ENCODE measurements at regions not wholly inside any gene's neighbourhood (a gene's known extent, or its start where the extent isn't known, plus 50 kb on each side); places are given as distances from the start of the nearest gene placed in this dataset.

- no peak for DNase-seq (ENCODE audit: low read depth)
These were observed 1043.0 kb upstream of the POU3F3 start for GRCh38 chr2:103810875-103811274.

- no peak for DNase-seq (ENCODE audit: low read depth)
These were observed 1039.9 kb upstream of the POU3F3 start for GRCh38 chr2:103814016-103814415.

GRCh38 chr2:103815731-103816130 lies 1038.2 kb upstream of the POU3F3 start:
- DNase-seq (ENCODE audit: low read depth): no peak

- DNase-seq (ENCODE audit: low read depth): no peak
These were observed 1036.2 kb upstream of the POU3F3 start for GRCh38 chr2:103817746-103818145.

GRCh38 chr2:103818176-103818575 lies 1035.7 kb upstream of the POU3F3 start:
- no peak for DNase-seq (ENCODE audit: low read depth)

- no peak for DNase-seq (ENCODE audit: low read depth)
These were observed 1034.3 kb upstream of the POU3F3 start for GRCh38 chr2:103819599-103819998.

GRCh38 chr2:103823847-103824246 lies 1030.1 kb upstream of the POU3F3 start:
- no peak for DNase-seq (ENCODE audit: low read depth)

GRCh38 chr2:103847276-103847675 lies 1006.6 kb upstream of the POU3F3 start:
- no peak for DNase-seq (ENCODE audit: low read depth)

GRCh38 chr2:103859238-103859637 lies 994.7 kb upstream of the POU3F3 start:
- no peak for DNase-seq (ENCODE audit: low read depth)

GRCh38 chr2:103860016-103860415 lies 993.9 kb upstream of the POU3F3 start:
- DNase-seq (ENCODE audit: low read depth): no peak

- DNase-seq (ENCODE audit: low read depth): no peak
These were observed 985.5 kb upstream of the POU3F3 start for GRCh38 chr2:103868396-103868795.

GRCh38 chr2:103873716-103874351 lies 980.1 kb upstream of the POU3F3 start:
- DNase-seq (ENCODE audit: low read depth): no peak

- no peak for DNase-seq (ENCODE audit: low read depth)
These were observed 978.8 kb upstream of the POU3F3 start for GRCh38 chr2:103875131-103875530.

GRCh38 chr2:103875531-103875930 lies 978.4 kb upstream of the POU3F3 start:
- no peak for DNase-seq (ENCODE audit: low read depth)

GRCh38 chr2:103876611-103877010 lies 977.3 kb upstream of the POU3F3 start:
- DNase-seq (ENCODE audit: low read depth): no peak

- DNase-seq (ENCODE audit: low read depth): no peak
These were observed 974.8 kb upstream of the POU3F3 start for GRCh38 chr2:103879101-103879500.

- no peak for DNase-seq (ENCODE audit: low read depth)
These were observed 973.7 kb upstream of the POU3F3 start for GRCh38 chr2:103880081-103880834.

GRCh38 chr2:103887625-103888024 lies 966.3 kb upstream of the POU3F3 start:
- no peak for DNase-seq (ENCODE audit: low read depth)

- no peak for DNase-seq (ENCODE audit: low read depth)
These were observed 957.7 kb upstream of the POU3F3 start for GRCh38 chr2:103896182-103896581.

GRCh38 chr2:103898561-103898960 lies 955.4 kb upstream of the POU3F3 start:
- DNase-seq (ENCODE audit: low read depth): no peak

- DNase-seq (ENCODE audit: low read depth): no peak
These were observed 951.6 kb upstream of the POU3F3 start for GRCh38 chr2:103902347-103902746.

GRCh38 chr2:103921161-103921560 lies 932.8 kb upstream of the POU3F3 start:
- DNase-seq (ENCODE audit: low read depth): no peak

GRCh38 chr2:103942199-103942598 lies 911.7 kb upstream of the POU3F3 start:
- no peak for DNase-seq (ENCODE audit: low read depth)

- DNase-seq (ENCODE audit: low read depth): no peak
These were observed 908.8 kb upstream of the POU3F3 start for GRCh38 chr2:103945083-103945482.

Data from GM04503 (cell line).